ENCODE measurements at regions not wholly inside any gene's neighbourhood (a gene's known extent, or its start where the extent isn't known, plus 50 kb on each side); places are given as distances from the start of the nearest gene placed in this dataset.
A peak's percentile ranks its signal among the peaks of the same experiment; 100 is the strongest.

DNA sequence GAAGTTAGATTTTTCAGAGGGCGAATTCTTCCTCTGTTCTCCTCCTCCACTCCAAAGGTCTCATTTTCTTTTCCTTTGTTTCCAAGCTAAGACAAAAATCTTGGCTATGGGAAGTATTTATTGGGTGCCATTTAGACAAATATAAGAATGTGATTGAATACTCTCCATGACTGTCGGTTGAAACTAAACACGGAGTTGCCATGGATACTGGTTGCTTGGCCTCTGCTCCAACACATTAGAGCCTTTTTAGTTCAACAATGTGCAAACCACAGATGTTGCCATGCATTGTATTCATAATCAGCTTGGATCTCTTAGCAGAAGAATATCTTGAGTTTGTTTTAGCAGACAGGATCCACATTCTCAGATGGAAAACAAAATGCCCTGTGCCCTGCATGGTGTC, 366.5 kb upstream of the LCORL start:
- Histone ChIP-seq H3K4me3 (ENCODE audit: low read depth, low read length) (no peak overlapping the region), H3K9me3 (peaks cover 5% of the 10 kb centered on the region; the same call in 1 of the 2 replicates), H3K27me3 (replicated peaks; ENCODE audit: control insufficient read depth, insufficient read depth, low read length) (no peaks in the 10 kb centered on the region), H3K36me3 (ENCODE audit: control insufficient read depth, insufficient read depth, low read length) (no peaks in the 10 kb centered on the region), H3K4me1 (no peaks in the 10 kb centered on the region; the same call in 1 of the 2 replicates)
- CTCF ChIA-PET, result no interaction called here
- intact Hi-C loops (cut with micrococcal nuclease; ENCODE audit: unreplicated experiment), result loop anchor here (1.0 kb wide), 2 partner anchors 13 to 367 kb away; partner anchors contain the start of gene LCORL
- DNase-seq, result peak in 1 of 2 experiments; percentile 39
- no peaks in the 10 kb centered on the region for H3K36me3 Mint-ChIP-seq (ENCODE audit: insufficient read depth, unreplicated experiment)
- H3K4me1 Mint-ChIP-seq (ENCODE audit: low read depth, unreplicated experiment), result peaks cover 7% of the 10 kb centered on the region
- POLR2A ChIA-PET, result interaction anchor here (0.5 kb wide), 1 partner anchor 73 kb away, joined by 6 read pairs; no protein-coding TSS in a partner anchor
- TF ChIP-seq, protein P1, sequence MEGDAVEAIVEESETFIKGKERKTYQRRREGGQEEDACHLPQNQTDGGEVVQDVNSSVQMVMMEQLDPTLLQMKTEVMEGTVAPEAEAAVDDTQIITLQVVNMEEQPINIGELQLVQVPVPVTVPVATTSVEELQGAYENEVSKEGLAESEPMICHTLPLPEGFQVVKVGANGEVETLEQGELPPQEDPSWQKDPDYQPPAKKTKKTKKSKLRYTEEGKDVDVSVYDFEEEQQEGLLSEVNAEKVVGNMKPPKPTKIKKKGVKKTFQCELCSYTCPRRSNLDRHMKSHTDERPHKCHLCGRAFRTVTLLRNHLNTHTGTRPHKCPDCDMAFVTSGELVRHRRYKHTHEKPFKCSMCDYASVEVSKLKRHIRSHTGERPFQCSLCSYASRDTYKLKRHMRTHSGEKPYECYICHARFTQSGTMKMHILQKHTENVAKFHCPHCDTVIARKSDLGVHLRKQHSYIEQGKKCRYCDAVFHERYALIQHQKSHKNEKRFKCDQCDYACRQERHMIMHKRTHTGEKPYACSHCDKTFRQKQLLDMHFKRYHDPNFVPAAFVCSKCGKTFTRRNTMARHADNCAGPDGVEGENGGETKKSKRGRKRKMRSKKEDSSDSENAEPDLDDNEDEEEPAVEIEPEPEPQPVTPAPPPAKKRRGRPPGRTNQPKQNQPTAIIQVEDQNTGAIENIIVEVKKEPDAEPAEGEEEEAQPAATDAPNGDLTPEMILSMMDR (IDR thresholded peaks at IDR 0.05; ENCODE audit: insufficient read depth in 1 of 2, low read depth in 1 of 2, low read length in 1 of 2, severe bottlenecking in 1 of 2, unreplicated experiment in 1 of 2), result no peak
- H3K27me3 Mint-ChIP-seq (ENCODE audit: insufficient read depth, unreplicated experiment), result no peaks in the 10 kb centered on the region
- peak overlapping the region; percentile 18 for H3K4me3 Mint-ChIP-seq (ENCODE audit: unreplicated experiment)
- BruUV-seq (replicated peaks), result no TSS peak
- H3K27ac Mint-ChIP-seq (ENCODE audit: unreplicated experiment), result peak overlapping the region; percentile 38
- H3K9me3 Mint-ChIP-seq (ENCODE audit: unreplicated experiment), result peaks cover 28% of the 10 kb centered on the region

DNA sequence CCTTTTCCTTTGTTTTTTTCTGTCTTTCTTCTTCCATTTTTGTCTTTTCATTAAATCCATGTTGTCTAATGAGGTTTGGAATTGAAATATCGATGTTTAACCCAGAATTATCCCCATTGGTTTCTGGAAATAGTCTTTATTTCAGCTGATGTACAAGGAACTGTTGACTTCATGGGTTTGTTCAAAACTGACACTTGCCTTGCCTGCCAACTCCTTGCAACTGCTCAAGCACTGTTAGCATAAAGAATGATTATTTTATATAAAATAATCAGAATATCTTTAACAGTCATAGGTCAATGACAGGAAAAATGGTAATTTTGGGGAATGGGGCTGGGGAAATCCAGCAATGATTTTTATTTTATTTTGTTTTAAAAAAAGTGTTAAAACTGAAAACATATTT, 359.6 kb upstream of the LCORL start:
- TF ChIP-seq, protein P1 (IDR thresholded peaks at IDR 0.05; ENCODE audit: insufficient read depth in 1 of 2, low read depth in 1 of 2, low read length in 1 of 2, severe bottlenecking in 1 of 2, unreplicated experiment in 1 of 2), result no peak
- H3K36me3 Mint-ChIP-seq (ENCODE audit: insufficient read depth, unreplicated experiment), result no peaks in the 10 kb centered on the region
- H3K9me3 ChIP-seq, result 0 out of 2 replicates have a peak, but pooled peaks cover 5% of the 10 kb centered on the region
- no peak for DNase-seq
- ChIA-PET CTCF (no interaction called here), POLR2A (no interaction called here)
- no peaks in the 10 kb centered on the region for H3K4me1 ChIP-seq
- no peaks in the 10 kb centered on the region for H3K4me1 Mint-ChIP-seq (ENCODE audit: low read depth, unreplicated experiment)
- intact Hi-C loops (cut with micrococcal nuclease; ENCODE audit: unreplicated experiment), result no loop called here
- H3K36me3 ChIP-seq (ENCODE audit: control insufficient read depth, insufficient read depth, low read length), result no peaks in the 10 kb centered on the region
- H3K9me3 Mint-ChIP-seq (ENCODE audit: unreplicated experiment), result peaks cover 18% of the 10 kb centered on the region
- BruUV-seq (replicated peaks), result no TSS peak
- no peak overlapping the region for H3K4me3 ChIP-seq (ENCODE audit: low read depth, low read length)
- no peak overlapping the region for H3K27ac Mint-ChIP-seq (ENCODE audit: unreplicated experiment)
- H3K27me3 ChIP-seq (replicated peaks; ENCODE audit: control insufficient read depth, insufficient read depth, low read length), result no peaks in the 10 kb centered on the region
- H3K27me3 Mint-ChIP-seq (ENCODE audit: insufficient read depth, unreplicated experiment), result peaks cover 4% of the 10 kb centered on the region
- no peak overlapping the region for H3K4me3 Mint-ChIP-seq (ENCODE audit: unreplicated experiment)

DNA sequence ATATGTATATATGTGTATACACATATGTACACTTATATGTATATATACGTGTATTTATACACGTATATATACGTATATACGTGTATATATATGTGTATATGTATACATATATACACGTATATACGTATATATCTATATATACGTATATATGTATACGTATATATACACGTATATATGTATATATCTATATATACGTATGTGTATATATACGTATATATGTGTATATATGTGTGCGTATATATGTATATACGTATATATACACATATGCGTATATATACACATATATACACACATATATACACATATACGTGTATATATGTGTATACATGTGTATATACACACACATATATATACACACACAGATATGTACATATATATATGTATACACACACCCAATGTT, 348.0 kb upstream of the LCORL start:
- no peaks in the 10 kb centered on the region for H3K36me3 ChIP-seq (ENCODE audit: control insufficient read depth, insufficient read depth, low read length)
- ChIA-PET POLR2A (no interaction called here), CTCF (no interaction called here)
- peaks cover 5% of the 10 kb centered on the region; the same call in 1 of the 2 replicates for H3K4me1 ChIP-seq
- H3K9me3 ChIP-seq, result no peaks in the 10 kb centered on the region
- intact Hi-C loops (cut with micrococcal nuclease; ENCODE audit: unreplicated experiment), result loop anchor here (5.0 to 10.0 kb wide), 2 partner anchors 175 to 437 kb away; no protein-coding TSS in a partner anchor
- Mint-ChIP-seq H3K4me1 (ENCODE audit: low read depth, unreplicated experiment) (no peaks in the 10 kb centered on the region), H3K27ac (ENCODE audit: unreplicated experiment) (no peak overlapping the region), H3K4me3 (ENCODE audit: unreplicated experiment) (no peak overlapping the region), H3K9me3 (ENCODE audit: unreplicated experiment) (peaks cover 6% of the 10 kb centered on the region), H3K36me3 (ENCODE audit: insufficient read depth, unreplicated experiment) (no peaks in the 10 kb centered on the region), H3K27me3 (ENCODE audit: insufficient read depth, unreplicated experiment) (no peaks in the 10 kb centered on the region)
- DNase-seq, result no peak
- TF ChIP-seq, protein P1 (IDR thresholded peaks at IDR 0.05; ENCODE audit: insufficient read depth in 1 of 2, low read depth in 1 of 2, low read length in 1 of 2, severe bottlenecking in 1 of 2, unreplicated experiment in 1 of 2), result no peak
- H3K27me3 ChIP-seq (replicated peaks; ENCODE audit: control insufficient read depth, insufficient read depth, low read length), result no peaks in the 10 kb centered on the region
- no TSS peak for BruUV-seq (replicated peaks)
- no peak overlapping the region for H3K4me3 ChIP-seq (ENCODE audit: low read depth, low read length)

Data from Caco-2 (cell line).